GM04504 (cell line): ENCODE measurements at regions not wholly inside any gene's neighbourhood (a gene's known extent, or its start where the extent isn't known, plus 50 kb on each side); places are given as distances from the start of the nearest gene placed in this dataset.
"Not testable (repeated sequence)": the region's sequence is repeated elsewhere in the genome, so short reads cannot be mapped to it uniquely, and the experiment has no call there.

ENCODE experiments used
- DNase-seq: peaks from one replicate; pipeline ENCODE4 v3.0.0-alpha.2; 2012; ENCODE audit warnings: low read depth

DNA sequence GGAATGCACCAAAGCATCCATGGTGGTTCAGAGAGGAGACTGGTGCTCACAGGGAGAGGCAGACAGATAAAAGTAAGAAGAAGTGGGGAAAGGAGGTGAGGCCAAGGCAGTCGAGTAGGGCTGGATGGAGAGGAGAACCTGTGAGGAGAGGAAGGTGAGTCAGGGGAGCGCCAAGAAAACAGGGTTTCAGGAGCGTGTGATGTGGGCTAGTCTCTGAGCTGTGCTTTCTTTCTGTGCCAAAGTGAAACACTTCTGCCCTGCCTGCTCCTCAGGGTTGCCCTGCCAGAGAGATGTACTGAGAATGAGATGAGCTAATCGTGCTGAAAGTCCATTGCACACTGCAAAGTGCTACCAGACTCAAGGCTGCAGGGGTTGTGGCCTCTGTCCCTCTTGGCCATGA is 310.7 kb upstream of the CCL2 start:
- DNase-seq = no peak

GRCh38 chr17:33944826-33945225 is 310.3 kb upstream of the CCL2 start:
- DNase-seq = no peak

GRCh38 chr17:33945646-33946546 is 309.2 kb upstream of the CCL2 start:
- DNase-seq = no peak

DNA sequence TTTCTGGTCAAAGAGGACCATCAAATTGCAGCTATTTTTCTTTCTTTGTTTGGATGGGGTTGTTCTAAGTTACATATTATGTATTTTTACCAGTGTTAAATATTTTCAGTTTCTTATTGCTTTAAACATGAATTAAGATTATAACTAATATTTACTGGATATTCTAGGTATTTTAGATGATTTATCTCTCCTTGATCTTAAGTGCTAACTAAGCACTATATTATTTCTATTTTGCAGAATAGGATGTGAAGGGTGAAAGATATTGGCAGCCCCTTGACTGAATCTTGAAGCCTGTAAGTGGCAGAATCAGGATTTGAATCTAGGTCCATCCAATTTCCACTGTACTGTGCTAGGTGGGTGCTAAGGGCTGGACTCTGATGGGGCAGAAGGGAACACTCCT is 307.3 kb upstream of the CCL2 start:
- DNase-seq = no peak

- no peak for DNase-seq
These were observed 306.8 kb upstream of the CCL2 start for GRCh38 chr17:33948309-33948708.

- DNase-seq = no peak
These were observed 306.0 kb upstream of the CCL2 start for GRCh38 chr17:33949100-33949499.

- no peak for DNase-seq
These were observed 305.0 kb upstream of the CCL2 start for GRCh38 chr17:33950061-33950460.

- no peak for DNase-seq
These were observed 302.7 kb upstream of the CCL2 start for GRCh38 chr17:33952425-33952824.

DNA sequence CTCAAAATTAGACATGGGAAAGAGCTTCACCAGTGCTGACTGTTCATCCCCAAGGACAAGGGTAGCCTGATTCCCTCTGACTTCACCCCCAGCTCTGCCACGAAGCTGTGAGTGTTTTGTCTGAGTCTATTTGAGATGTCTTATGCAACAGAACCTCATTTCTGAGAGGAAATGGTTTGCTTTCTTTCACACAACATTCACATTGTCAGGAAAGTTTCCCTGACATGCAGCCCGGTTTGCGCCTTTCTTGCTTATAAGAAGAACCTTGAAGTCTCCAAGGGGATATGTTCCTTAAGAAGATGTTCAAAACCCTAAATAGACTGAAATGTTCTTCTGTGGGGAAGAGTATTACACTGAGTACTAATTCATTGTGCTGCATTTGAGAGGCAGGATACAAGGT is 300.5 kb upstream of the CCL2 start:
- no peak for DNase-seq

GRCh38 chr17:33955461-33955860 is 299.6 kb upstream of the CCL2 start:
- no peak for DNase-seq

- not testable (repeated sequence) for DNase-seq
These were observed 296.0 kb upstream of the CCL2 start for GRCh38 chr17:33959098-33959497.

- DNase-seq = no peak
These were observed 292.0 kb upstream of the CCL2 start for GRCh38 chr17:33962857-33963655.

DNA sequence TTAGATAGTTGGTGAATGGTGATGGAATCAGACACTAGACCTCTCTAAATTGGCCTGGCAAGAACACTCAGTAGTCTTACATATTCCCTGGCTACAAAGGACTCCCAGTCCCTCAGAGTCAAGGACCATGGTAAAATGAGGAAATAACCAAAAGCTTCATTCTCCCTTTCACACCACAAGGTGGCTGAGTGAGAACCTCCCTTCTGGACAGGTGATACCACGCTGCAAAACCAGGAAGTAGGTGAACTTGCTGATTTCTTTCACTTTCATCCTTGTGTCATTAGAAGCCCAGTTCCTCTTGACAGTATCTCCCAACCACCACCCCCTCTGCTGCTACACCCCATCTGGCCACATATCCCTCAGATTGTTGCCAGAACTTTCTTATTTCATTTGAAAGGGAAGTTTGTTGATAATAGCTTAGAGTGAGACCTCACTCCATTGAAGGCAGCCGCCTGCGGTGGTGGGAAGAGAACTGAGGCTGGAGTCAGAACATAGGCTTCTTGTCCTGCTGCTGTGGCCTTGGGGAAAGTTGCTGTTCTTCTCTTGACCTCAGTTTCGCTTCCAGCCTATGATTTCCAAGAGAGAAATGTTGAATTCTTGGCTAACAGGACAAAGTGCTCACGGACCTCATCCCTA is 290.6 kb upstream of the CCL2 start:
- DNase-seq = no peak

DNA sequence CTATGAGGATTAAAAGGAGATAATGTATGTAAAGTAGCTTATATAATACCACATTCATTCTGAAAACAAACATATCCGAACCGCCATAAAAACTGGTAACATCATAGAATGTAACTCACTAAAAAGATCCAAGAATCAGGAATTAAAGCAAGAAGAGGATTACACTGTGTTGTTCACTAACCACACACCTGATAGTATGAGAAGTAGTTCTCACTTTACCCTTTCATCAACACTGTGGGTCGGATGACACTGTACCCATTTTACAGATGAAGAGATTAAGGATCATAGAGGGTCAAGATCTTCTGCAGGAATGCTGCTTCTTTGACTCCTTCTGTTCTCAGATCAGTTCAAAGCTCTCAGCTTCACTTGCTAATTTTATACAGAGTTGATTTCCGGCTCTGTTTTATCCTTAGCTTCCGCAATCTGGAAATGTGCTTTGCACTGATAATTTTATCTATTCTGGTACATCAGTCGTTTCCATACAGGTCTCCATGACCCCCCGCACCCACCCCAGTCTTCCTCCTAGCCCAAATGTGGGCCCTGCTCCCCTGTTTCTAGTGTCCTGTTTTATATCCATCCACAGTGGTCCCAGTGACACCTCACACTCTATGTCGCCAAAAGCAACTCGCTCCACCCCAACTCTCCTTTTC is 288.6 kb upstream of the CCL2 start:
- no peak for DNase-seq

GRCh38 chr17:33967608-33968349 is 287.3 kb upstream of the CCL2 start:
- DNase-seq = no peak

GRCh38 chr17:33968350-33969044 is 286.6 kb upstream of the CCL2 start:
- no peak for DNase-seq

GRCh38 chr17:33970279-33970678 is 284.8 kb upstream of the CCL2 start:
- DNase-seq = no peak

DNA sequence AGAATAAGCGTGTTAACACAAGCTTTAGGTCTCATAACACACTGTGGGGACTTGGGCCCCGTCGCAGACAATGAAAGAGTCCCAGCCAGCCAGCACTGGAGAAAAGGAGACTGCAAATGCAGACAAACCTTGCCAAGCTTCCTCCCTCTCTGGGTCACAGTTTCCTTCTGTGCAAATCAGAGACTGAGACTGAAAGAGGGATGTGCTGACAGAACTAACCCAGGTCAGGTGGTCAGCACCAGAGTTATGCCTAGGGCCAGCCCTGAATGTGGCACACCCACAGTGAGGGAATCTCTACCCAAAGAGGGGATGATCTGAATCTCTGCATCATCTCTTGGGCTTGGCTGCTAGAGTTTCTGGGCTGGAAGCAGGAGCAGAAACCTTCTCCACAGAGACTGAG is 282.3 kb upstream of the CCL2 start:
- DNase-seq = no peak

DNA sequence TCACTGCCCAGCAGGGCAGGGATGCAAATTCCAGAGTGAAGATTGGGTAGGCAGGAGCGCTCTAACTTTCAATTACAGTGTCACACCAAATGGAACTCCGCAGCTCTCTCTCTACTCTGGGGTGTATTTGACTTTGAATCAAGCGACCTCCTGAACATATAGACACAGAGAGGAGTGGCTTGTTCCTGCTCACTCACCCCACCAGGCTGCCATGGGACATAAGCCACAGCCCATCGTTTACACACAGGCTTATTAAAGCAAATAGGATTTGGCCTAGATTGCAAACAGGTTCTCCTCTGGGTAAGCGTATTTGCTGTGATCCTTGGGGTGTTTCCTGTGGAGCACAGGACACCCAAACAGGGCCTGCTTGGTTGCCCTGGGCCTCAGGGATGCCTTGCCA is 281.6 kb upstream of the CCL2 start:
- no peak for DNase-seq

DNA sequence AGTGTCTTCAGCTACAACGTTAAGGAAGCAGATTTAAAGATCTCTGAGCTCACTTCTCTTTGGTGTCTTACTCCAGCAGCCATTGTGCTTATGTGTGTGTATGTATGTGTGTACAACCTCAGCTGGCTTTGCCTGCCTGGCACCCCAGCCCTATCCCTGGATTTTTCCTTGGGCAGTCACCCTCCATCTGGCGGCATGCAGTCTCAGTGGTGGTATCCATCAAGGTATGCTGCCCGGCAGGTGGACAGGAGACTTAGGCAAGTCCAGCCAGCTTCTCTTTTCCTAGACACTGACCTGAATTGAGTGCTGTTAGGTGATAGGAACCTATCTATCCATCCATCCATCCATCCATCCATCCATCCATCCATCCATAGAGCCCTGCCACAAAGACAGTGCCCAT is 280.8 kb upstream of the CCL2 start:
- DNase-seq = no peak

DNA sequence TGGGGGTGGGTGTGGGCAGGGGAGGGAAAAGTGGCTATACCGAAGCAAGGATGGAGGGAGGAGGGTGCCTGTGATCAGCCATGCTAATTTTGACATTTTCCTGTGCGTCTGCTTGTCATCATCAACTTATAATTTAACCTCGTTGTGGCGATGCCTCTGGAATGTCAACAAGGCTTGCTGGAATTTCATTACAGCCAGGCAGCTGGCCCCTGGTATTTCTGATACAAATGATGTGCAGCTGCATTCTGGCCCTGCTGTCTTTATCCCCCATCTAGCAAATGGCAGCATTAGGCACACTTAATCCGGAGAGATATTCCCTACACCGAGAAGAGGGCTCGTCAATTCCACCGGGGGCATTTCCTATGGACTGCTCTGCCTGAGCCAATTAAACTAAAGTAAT is 278.3 kb upstream of the CCL2 start:
- DNase-seq = no peak
